ENCODE measurements at regions not wholly inside any gene's neighbourhood (a gene's known extent, or its start where the extent isn't known, plus 50 kb on each side); places are given as distances from the start of the nearest gene placed in this dataset.

- DNase-seq = no peak
Observed at GRCh38 chr3:94904156-94904674, 841.4 kb downstream of the NSUN3 start.

- no peak for DNase-seq
Observed at GRCh38 chr3:94909726-94910125, 846.9 kb downstream of the NSUN3 start.

GRCh38 chr3:94912656-94913055 is 849.8 kb downstream of the NSUN3 start:
- no peak for DNase-seq

GRCh38 chr3:94927175-94927574 is 864.3 kb downstream of the NSUN3 start:
- no peak for DNase-seq

GRCh38 chr3:94928921-94929320 is 866.1 kb downstream of the NSUN3 start:
- DNase-seq = no peak

GRCh38 chr3:94935738-94936580 is 873.1 kb downstream of the NSUN3 start:
- DNase-seq = no peak

- DNase-seq = no peak
Observed at GRCh38 chr3:94937980-94938379, 875.1 kb downstream of the NSUN3 start.

- DNase-seq = no peak
Observed at GRCh38 chr3:94946683-94947082, 883.8 kb downstream of the NSUN3 start.

GRCh38 chr3:94961423-94962100 is 898.7 kb downstream of the NSUN3 start:
- DNase-seq = no peak

GRCh38 chr3:94965867-94966475 is 903.1 kb downstream of the NSUN3 start:
- no peak for DNase-seq

GRCh38 chr3:94967196-94967595 is 904.3 kb downstream of the NSUN3 start:
- no peak for DNase-seq

GRCh38 chr3:94968519-94968918 is 905.7 kb downstream of the NSUN3 start:
- no peak for DNase-seq

GRCh38 chr3:94972066-94972465 is 909.2 kb downstream of the NSUN3 start:
- no peak for DNase-seq

- no peak for DNase-seq
Observed at GRCh38 chr3:94978084-94978483, 915.2 kb downstream of the NSUN3 start.

GRCh38 chr3:94985778-94986177 is 922.9 kb downstream of the NSUN3 start:
- no peak for DNase-seq

GRCh38 chr3:94990952-94991705 is 928.3 kb downstream of the NSUN3 start:
- no peak for DNase-seq

- no peak for DNase-seq
Observed at GRCh38 chr3:94996743-94997142, 933.9 kb downstream of the NSUN3 start.

GRCh38 chr3:95002438-95003046 is 939.7 kb downstream of the NSUN3 start:
- no peak for DNase-seq

GRCh38 chr3:95028688-95029087 is 965.8 kb downstream of the NSUN3 start:
- no peak for DNase-seq

- DNase-seq = no peak
Observed at GRCh38 chr3:95029644-95030043, 966.8 kb downstream of the NSUN3 start.

- no peak for DNase-seq
Observed at GRCh38 chr3:95036526-95037021, 973.7 kb downstream of the NSUN3 start.

GRCh38 chr3:95037097-95037496 is 974.2 kb downstream of the NSUN3 start:
- DNase-seq = no peak
